ENCODE measurements at regions not wholly inside any gene's neighbourhood (a gene's known extent, or its start where the extent isn't known, plus 50 kb on each side); places are given as distances from the start of the nearest gene placed in this dataset.

GRCh38 chr1:10890491-10891071, 94.1 kb upstream of the CASZ1 start:
- TF ChIP-seq CTCF (IDR thresholded peaks at IDR 0.05; ENCODE audit: poor library complexity, severe bottlenecking) (no peak), EZH2 (IDR thresholded peaks at IDR 0.05; ENCODE audit: borderline replicate concordance, insufficient read depth, low read length, poor library complexity, severe bottlenecking) (no peak)
